Progenitor cell of endocrine pancreas (in vitro differentiated cells): ENCODE measurements at regions not wholly inside any gene's neighbourhood (a gene's known extent, or its start where the extent isn't known, plus 50 kb on each side); places are given as distances from the start of the nearest gene placed in this dataset.
"Not testable (repeated sequence)": the region's sequence is repeated elsewhere in the genome, so short reads cannot be mapped to it uniquely, and the experiment has no call there.

Source experiments
- DNase-seq: peaks from one replicate; pipeline ENCODE4 v3.0.0; 2021; ENCODE audit warnings: low spot score; ENCODE audit not compliant: unreplicated experiment
- H3K27ac Mint-ChIP-seq: 2 replicates; pipeline ENCODE4 v1.8.0; 2021; ENCODE audit warnings: mild to moderate bottlenecking, moderate library complexity, mixed read lengths
- H3K27me3 Mint-ChIP-seq: 2 replicates; pipeline ENCODE4 v1.8.0; 2021; ENCODE audit warnings: mixed read lengths
- H3K36me3 Mint-ChIP-seq: 2 replicates; pipeline ENCODE4 v1.8.0; 2022; ENCODE audit warnings: mixed read lengths; ENCODE audit not compliant: insufficient read depth
- H3K4me1 Mint-ChIP-seq: 2 replicates; pipeline ENCODE4 v1.8.0; 2021; ENCODE audit warnings: low read depth, mixed read lengths
- H3K4me3 Mint-ChIP-seq: 2 replicates; pipeline ENCODE4 v1.8.0; 2021; ENCODE audit warnings: low read depth, mild to moderate bottlenecking, moderate library complexity, mixed read lengths
- H3K9me3 Mint-ChIP-seq: 2 replicates; pipeline ENCODE4 v1.8.0; 2021; ENCODE audit warnings: low read depth, mixed read lengths
- CTCF ChIP-seq: fragments of 200-600 bp; sonication (generic); IDR thresholded peaks from one replicate; pipeline ENCODE4 v1.5.0; 2021; ENCODE audit warnings: antibody characterized with exemption, mild to moderate bottlenecking; ENCODE audit not compliant: unreplicated experiment

DNA sequence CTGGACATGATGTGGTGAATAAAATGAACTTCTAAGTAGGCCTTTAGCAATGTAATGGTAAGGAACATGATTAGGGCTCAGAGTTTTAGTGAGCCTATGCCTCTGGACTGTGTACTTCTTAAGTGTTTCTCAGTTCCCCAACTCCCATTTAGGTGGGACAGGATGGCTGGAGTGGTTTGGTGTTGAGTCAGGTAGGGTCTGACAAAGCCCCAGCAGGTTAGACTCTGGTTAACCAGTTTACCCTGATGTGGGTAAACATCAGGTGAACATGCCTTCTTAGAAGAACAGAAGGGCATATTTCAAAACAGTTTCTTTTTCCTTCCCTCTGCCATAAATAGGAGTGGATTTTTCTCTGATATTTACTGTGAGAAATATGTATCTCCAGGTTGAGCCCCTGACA, 1548.7 kb downstream of the GRIK2 start:
- Mint-ChIP-seq H3K27ac (no peak overlapping the region), H3K36me3 (no peaks in the 10 kb centered on the region), H3K4me3 (no peak overlapping the region), H3K4me1 (no peaks in the 10 kb centered on the region), H3K27me3 (no peaks in the 10 kb centered on the region), H3K9me3 (peaks cover 4% of the 10 kb centered on the region)
- TF ChIP-seq CTCF = no peak
- DNase-seq = no peak

DNA sequence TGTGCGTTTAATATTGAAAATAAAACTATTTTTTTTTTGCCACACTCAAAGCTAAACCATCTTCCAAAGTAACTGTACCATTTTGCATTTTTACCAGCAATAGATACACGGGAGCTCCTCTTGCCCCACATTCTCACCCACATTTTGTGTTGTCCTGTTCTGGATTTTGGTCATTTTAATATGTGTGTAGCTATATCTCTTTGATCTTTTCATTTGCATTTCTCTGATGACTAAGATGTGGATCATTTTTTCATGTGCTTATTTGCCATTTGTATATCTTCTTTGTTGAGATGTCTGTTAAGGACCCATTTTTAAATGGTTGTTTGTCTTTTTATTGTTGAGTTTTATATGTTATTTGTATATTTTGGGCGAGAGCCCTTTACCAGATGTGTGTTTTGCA, 1543.5 kb downstream of the GRIK2 start:
- Mint-ChIP-seq H3K4me1 (no peaks in the 10 kb centered on the region), H3K9me3 (peaks cover 4% of the 10 kb centered on the region), H3K36me3 (no peaks in the 10 kb centered on the region), H3K27me3 (no peaks in the 10 kb centered on the region), H3K4me3 (no peak overlapping the region), H3K27ac (no peak overlapping the region)
- DNase-seq = no peak
- no peak for TF ChIP-seq CTCF

- TF ChIP-seq CTCF = no peak
- no peaks in the 10 kb centered on the region for H3K36me3 Mint-ChIP-seq
- no peak for DNase-seq
- H3K27me3 Mint-ChIP-seq = no peaks in the 10 kb centered on the region
- H3K9me3 Mint-ChIP-seq = no peaks in the 10 kb centered on the region
- H3K4me3 Mint-ChIP-seq = no peak overlapping the region
- no peaks in the 10 kb centered on the region for H3K4me1 Mint-ChIP-seq
- H3K27ac Mint-ChIP-seq = no peak overlapping the region
These were observed 1534.6 kb downstream of the GRIK2 start for GRCh38 chr6:102928109-102928508.

DNA sequence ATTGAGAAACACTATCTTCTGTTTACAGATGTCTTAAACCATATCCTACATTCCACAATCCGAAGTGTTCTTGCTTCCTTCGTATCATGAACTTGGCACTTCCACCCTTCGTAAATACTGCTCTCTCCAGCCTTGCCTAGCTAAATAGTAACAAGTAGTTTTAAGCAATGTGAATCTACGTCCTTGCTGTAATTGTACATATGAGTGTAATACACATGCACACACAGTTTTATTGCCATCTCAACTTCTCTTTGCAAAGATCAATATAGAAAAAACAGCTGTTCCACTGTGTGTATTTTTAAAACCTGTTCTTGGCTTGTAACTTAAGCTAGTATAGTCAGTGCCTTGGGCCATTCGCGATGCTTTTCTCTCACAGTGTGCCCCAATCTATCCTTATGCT, 1524.7 kb downstream of the GRIK2 start:
- Mint-ChIP-seq H3K9me3 (no peaks in the 10 kb centered on the region), H3K4me1 (no peaks in the 10 kb centered on the region), H3K27ac (no peak overlapping the region), H3K4me3 (no peak overlapping the region), H3K36me3 (no peaks in the 10 kb centered on the region), H3K27me3 (peaks cover 3% of the 10 kb centered on the region)
- no peak for TF ChIP-seq CTCF
- no peak for DNase-seq

DNA sequence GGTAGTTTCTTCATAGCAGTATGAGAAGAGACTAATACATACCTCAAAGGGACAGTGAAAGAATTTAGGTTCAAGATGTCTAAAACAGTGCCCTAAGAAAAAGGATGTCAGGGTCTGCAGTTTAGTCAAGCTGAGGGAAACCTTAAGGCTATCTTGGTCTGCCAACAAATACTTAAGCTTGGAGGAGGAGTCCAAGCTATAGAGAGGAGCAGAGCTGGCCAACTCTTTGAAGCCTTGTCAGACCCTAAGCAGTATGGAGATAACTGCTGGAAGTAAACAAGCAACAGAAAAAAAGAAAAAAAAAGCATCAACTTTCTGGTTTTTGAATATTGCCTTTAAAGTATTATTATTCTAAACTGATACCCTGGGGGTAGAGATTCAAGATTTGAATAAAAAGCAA, 1518.1 kb downstream of the GRIK2 start:
- Mint-ChIP-seq H3K27me3 (no peaks in the 10 kb centered on the region), H3K4me1 (no peaks in the 10 kb centered on the region), H3K36me3 (no peaks in the 10 kb centered on the region), H3K4me3 (no peak overlapping the region), H3K27ac (no peak overlapping the region), H3K9me3 (peaks cover 4% of the 10 kb centered on the region)
- DNase-seq = no peak
- TF ChIP-seq CTCF = no peak

GRCh38 chr6:102910701-102911139, 1517.2 kb downstream of the GRIK2 start:
- H3K27me3 Mint-ChIP-seq, H3K4me3 Mint-ChIP-seq, H3K36me3 Mint-ChIP-seq, H3K4me1 Mint-ChIP-seq, H3K9me3 Mint-ChIP-seq, DNase-seq, H3K27ac Mint-ChIP-seq: not testable (repeated sequence)
